Neural cell (in vitro differentiated cells): ENCODE measurements at regions not wholly inside any gene's neighbourhood (a gene's known extent, or its start where the extent isn't known, plus 50 kb on each side); places are given as distances from the start of the nearest gene placed in this dataset.

Experiments used
- H2AFZ ChIP-seq: fragments of 200-600, 300-800 bp; sonication (generic), shearing (Covaris generic); 2 replicates; pipeline ENCODE4 v1.6.0; 2014; ENCODE audit warnings: low read depth, mild to moderate bottlenecking, antibody characterized with exemption, low read length, moderate library complexity
- H3F3A ChIP-seq: fragments of 200-600 bp; shearing (Covaris generic); 2 replicates; pipeline ENCODE4 v1.6.1; 2016; ENCODE audit warnings: mild to moderate bottlenecking, moderate library complexity, mixed read lengths, antibody characterized with exemption, low read length; ENCODE audit not compliant: insufficient read depth, poor library complexity, severe bottlenecking
- H3K27ac ChIP-seq: fragments of 200-600, 300-800 bp; sonication (generic), shearing (Covaris generic); 2 replicates; pipeline ENCODE4 v1.5.1; 2014; ENCODE audit warnings: mild to moderate bottlenecking, low read length, moderate library complexity
- H3K27me3 ChIP-seq: fragments of 300-800, 200-600 bp; sonication (generic), shearing (Covaris generic); 2 replicates; pipeline ENCODE4 v1.6.0; 2014; ENCODE audit warnings: mild to moderate bottlenecking, low read depth, low read length, moderate library complexity; ENCODE audit not compliant: insufficient read depth
- H3K36me3 ChIP-seq: fragments of 300-800, 200-600 bp; sonication (generic), shearing (Covaris generic); 2 replicates; pipeline ENCODE4 v1.5.1; 2014; ENCODE audit warnings: mild to moderate bottlenecking, antibody characterized with exemption, low read length, moderate library complexity; ENCODE audit not compliant: insufficient read depth
- H3K4me2 ChIP-seq: fragments of 300-800, 200-600 bp; sonication (generic), shearing (Covaris generic); 2 replicates; pipeline ENCODE4 v1.6.0; 2014; ENCODE audit warnings: mild to moderate bottlenecking, low read length
- H3K4me3 ChIP-seq: fragments of 300-800, 200-600 bp; sonication (generic), shearing (Covaris generic); 2 replicates; pipeline ENCODE4 v1.5.1; 2014; ENCODE audit warnings: mild to moderate bottlenecking, low read length, moderate library complexity
- H3K79me2 ChIP-seq: fragments of 200-600 bp; shearing (Covaris generic); replicated peaks from 2 replicates; pipeline ENCODE4 v1.6.0; 2014; ENCODE audit warnings: mild to moderate bottlenecking, low read length, moderate library complexity; ENCODE audit not compliant: insufficient read depth
- H3K9ac ChIP-seq: fragments of 300-800, 200-600 bp; sonication (generic), shearing (Covaris generic); 2 replicates; pipeline ENCODE4 v1.6.1; 2016; ENCODE audit warnings: mild to moderate bottlenecking, low read length, mixed read lengths
- H3K9me2 ChIP-seq: fragments of 200-600 bp; shearing (Covaris generic); 2 replicates; pipeline ENCODE4 v1.6.1; 2016; ENCODE audit warnings: mild to moderate bottlenecking, low read length, mixed read lengths; ENCODE audit not compliant: insufficient read depth
- H3K9me3 ChIP-seq: fragments of 200-600, 300-800 bp; sonication (generic), shearing (Covaris generic); 2 replicates; pipeline ENCODE4 v1.6.1; 2016; ENCODE audit warnings: mild to moderate bottlenecking, mixed run types, low read length, moderate library complexity, mixed read lengths
- H4K20me1 ChIP-seq: fragments of 200-600 bp; shearing (Covaris generic); 2 replicates; pipeline ENCODE4 v1.6.1; 2016; ENCODE audit warnings: mild to moderate bottlenecking, mixed run types; ENCODE audit not compliant: insufficient read depth
- CTCF ChIP-seq: fragments of 450-650 bp; IDR thresholded peaks from 2 replicates; pipeline ENCODE4 v1.5.1; 2014; ENCODE audit warnings: antibody characterized with exemption, mild to moderate bottlenecking, moderate library complexity; ENCODE audit not compliant: poor library complexity, severe bottlenecking
- EP300 ChIP-seq: fragments of 450-650 bp; conservative IDR thresholded peaks from 2 replicates; pipeline ENCODE4 v1.6.1; 2014; ENCODE audit warnings: antibody characterized with exemption, mild to moderate bottlenecking, moderate library complexity; ENCODE audit not compliant: poor library complexity, severe bottlenecking
- EZH2 ChIP-seq: fragments of 200-600, 300-800 bp; shearing (Covaris generic), sonication (generic); IDR thresholded peaks from 2 replicates; pipeline ENCODE4 v1.6.1; 2014; ENCODE audit warnings: antibody characterized with exemption, low read length, borderline replicate concordance, mild to moderate bottlenecking; ENCODE audit not compliant: insufficient read depth, poor library complexity, severe bottlenecking
- MXI1 ChIP-seq: fragments of 450-650 bp; conservative IDR thresholded peaks from 2 replicates; pipeline ENCODE4 v1.6.1; 2014; ENCODE audit warnings: antibody characterized with exemption, mild to moderate bottlenecking; ENCODE audit not compliant: poor library complexity, severe bottlenecking
- POLR2AphosphoS5 ChIP-seq: IDR thresholded peaks from 2 replicates; pipeline ENCODE4 v1.6.1; 2012
- RAD21 ChIP-seq: fragments of 450-650 bp; conservative IDR thresholded peaks from 2 replicates; pipeline ENCODE4 v1.6.1; 2014; ENCODE audit warnings: antibody characterized with exemption, mild to moderate bottlenecking, moderate library complexity
- REST ChIP-seq: IDR thresholded peaks from 2 replicates; pipeline ENCODE4 v1.6.1; 2012; ENCODE audit warnings: borderline replicate concordance
- SMC3 ChIP-seq: fragments of 450-650 bp; conservative IDR thresholded peaks from 2 replicates; pipeline ENCODE4 v1.6.1; 2014; ENCODE audit warnings: antibody characterized with exemption, mild to moderate bottlenecking, moderate library complexity; ENCODE audit not compliant: poor library complexity
- TAF1 ChIP-seq: IDR thresholded peaks from 2 replicates; pipeline ENCODE4 v1.6.1; 2012; ENCODE audit warnings: low read depth

GRCh38 chr4:8768357-8768999 is 103.2 kb downstream of the HMX1 start:
- Histone ChIP-seq H3K9me3 (no peaks in the 10 kb centered on the region), H3K27me3 (no peaks in the 10 kb centered on the region), H3K27ac (no peak overlapping the region), H3K36me3 (no peaks in the 10 kb centered on the region), H3K9me2 (no peaks in the 10 kb centered on the region), H3K4me3 (no peak overlapping the region), H4K20me1 (no peaks in the 10 kb centered on the region), H3K4me2 (no peak overlapping the region), H3F3A (no peaks in the 10 kb centered on the region), H3K9ac (no peak overlapping the region), H3K79me2 (no peaks in the 10 kb centered on the region), H2AFZ (no peak overlapping the region)
- TF ChIP-seq POLR2AphosphoS5 = no peak
- no peak for TF ChIP-seq MXI1
- TF ChIP-seq TAF1 = no peak
- no peak for TF ChIP-seq REST
- TF ChIP-seq CTCF = no peak
- TF ChIP-seq EP300 = no peak
- no peak for TF ChIP-seq EZH2
- TF ChIP-seq RAD21 = no peak
- TF ChIP-seq SMC3 = no peak

- Histone ChIP-seq H3F3A (no peaks in the 10 kb centered on the region), H3K27ac (no peak overlapping the region), H3K4me2 (no peak overlapping the region), H3K9me2 (no peaks in the 10 kb centered on the region), H4K20me1 (no peaks in the 10 kb centered on the region), H3K27me3 (no peaks in the 10 kb centered on the region), H3K4me3 (no peak overlapping the region), H3K36me3 (no peaks in the 10 kb centered on the region), H3K9ac (no peak overlapping the region), H2AFZ (no peak overlapping the region), H3K79me2 (no peaks in the 10 kb centered on the region), H3K9me3 (no peaks in the 10 kb centered on the region)
- TF ChIP-seq POLR2AphosphoS5 (no peak), MXI1 (no peak), SMC3 (no peak), EP300 (no peak), TAF1 (no peak), EZH2 (no peak), RAD21 (no peak), REST (no peak), CTCF (no peak)
Observed at GRCh38 chr4:8766610-8767009, 105.0 kb downstream of the HMX1 start.
